IMR-90 (cell line): ENCODE measurements at regions not wholly inside any gene's neighbourhood (a gene's known extent, or its start where the extent isn't known, plus 50 kb on each side); places are given as distances from the start of the nearest gene placed in this dataset.

Experiments used
- ATAC-seq: fragments of 200-7000 bp; cut with Tn5 transposase; 2 replicates; pipeline ENCODE4 v1.9.1; 2020; ENCODE audit warnings: low read depth, mild to moderate bottlenecking, moderate library complexity
- BruUV-seq: library from RNA; stranded (reverse); fragments of 400-500 nt; replicated peaks from 2 replicates; lab custom pipeline; 2021; lab: Mats Ljungman, UMichigan
- CTCF ChIA-PET: fragments of 300-600 bp; formaldehyde crosslinking; extraction: SDS; loops from one replicate; lab custom pipeline; 2021; ENCODE audit warnings: antibody characterized with exemption; lab: Yijun Ruan, JAX
- POLR2A ChIA-PET: fragments of 300-600 bp; sonication (Branson Sonifier 250); formaldehyde crosslinking; loops from one replicate; lab custom pipeline; 2022; ENCODE audit warnings: antibody characterized with exemption; ENCODE audit not compliant: unreplicated experiment; lab: Charles Lee
- DNase-seq: peaks from one replicate; pipeline ENCODE4 v3.0.0; 2013
- H2AFZ ChIP-seq: replicated peaks from 2 replicates; pipeline ENCODE3; 2013; ENCODE audit warnings: low read length, mild to moderate bottlenecking; ENCODE audit not compliant: poor library complexity
- H2AK5ac ChIP-seq: 2 replicates; pipeline ENCODE4 v1.6.1; 2013; ENCODE audit warnings: low read depth, low read length, inconsistent platforms
- H2AK9ac ChIP-seq: replicated peaks from 2 replicates; pipeline ENCODE3; 2013; ENCODE audit warnings: mild to moderate bottlenecking, low read depth, low read length, moderate library complexity; ENCODE audit not compliant: poor library complexity
- H2BK120ac ChIP-seq: 2 replicates; pipeline ENCODE4 v1.6.1; 2013; ENCODE audit warnings: low read depth, low read length, inconsistent platforms
- H2BK15ac ChIP-seq: 3 replicates; pipeline ENCODE4 v1.6.1; 2013; ENCODE audit warnings: low read depth, low read length, inconsistent platforms
- H2BK20ac ChIP-seq: 2 replicates; pipeline ENCODE4 v1.6.1; 2013; ENCODE audit warnings: low read depth, mild to moderate bottlenecking, inconsistent platforms, low read length, moderate library complexity
- H2BK5ac ChIP-seq: 2 replicates; pipeline ENCODE4 v1.6.1; 2013; ENCODE audit warnings: mild to moderate bottlenecking, low read depth, low read length, inconsistent platforms; ENCODE audit not compliant: poor library complexity, severe bottlenecking
- H3K14ac ChIP-seq: replicated peaks from 2 replicates; pipeline ENCODE4 v1.6.1; 2013; ENCODE audit warnings: low read depth, low read length, inconsistent platforms
- H3K18ac ChIP-seq: 2 replicates; pipeline ENCODE4 v1.6.1; 2013; ENCODE audit warnings: low read depth, low read length, control low read depth
- H3K23ac ChIP-seq: 2 replicates; pipeline ENCODE4 v1.6.1; 2013; ENCODE audit warnings: low read depth, low read length, inconsistent platforms
- H3K27ac ChIP-seq: 2 replicates; pipeline ENCODE4 v1.5.1; 2013; ENCODE audit warnings: mild to moderate bottlenecking, control low read depth, low read length; ENCODE audit not compliant: insufficient read depth
- H3K27me3 ChIP-seq: 2 replicates; pipeline ENCODE4 v1.6.1; 2013; ENCODE audit warnings: low read length; ENCODE audit not compliant: control insufficient read depth, insufficient read depth
- H3K36me3 ChIP-seq: 2 replicates; pipeline ENCODE4 v1.6.1; 2013; ENCODE audit warnings: low read length, mixed read lengths; ENCODE audit not compliant: control insufficient read depth, insufficient read depth
- H3K4ac ChIP-seq: 2 replicates; pipeline ENCODE4 v1.6.1; 2013; ENCODE audit warnings: low read depth, low read length, inconsistent platforms
- H3K4me1 ChIP-seq: 2 replicates; pipeline ENCODE4 v1.6.1; 2013; ENCODE audit warnings: low read length, mixed read lengths; ENCODE audit not compliant: control insufficient read depth, insufficient read depth
- H3K4me2 ChIP-seq: 2 replicates; pipeline ENCODE4 v1.6.1; 2013; ENCODE audit warnings: low read depth, mild to moderate bottlenecking, control low read depth, low read length, moderate library complexity
- H3K4me3 ChIP-seq: 2 replicates; pipeline ENCODE4 v1.5.1; 2013; ENCODE audit warnings: low read depth, mild to moderate bottlenecking, control low read depth, low read length, moderate library complexity; ENCODE audit not compliant: insufficient read depth
- H3K56ac ChIP-seq: 2 replicates; pipeline ENCODE4 v1.6.1; 2013; ENCODE audit warnings: low read length, inconsistent platforms; ENCODE audit not compliant: insufficient read depth; ENCODE audit errors: extremely low read depth
- H3K79me1 ChIP-seq, 2 experiments: 2 replicates each; pipeline ENCODE4 v1.6.1; 2013; ENCODE audit warnings: low read length in 2 of 2, inconsistent platforms in 1 of 2, low read depth in 1 of 2
- H3K9ac ChIP-seq: 2 replicates; pipeline ENCODE4 v1.6.1; 2013; ENCODE audit warnings: low read depth, low read length, control low read depth
- H3K9me1 ChIP-seq: 2 replicates; pipeline ENCODE4 v1.6.1; 2013; ENCODE audit warnings: low read length, inconsistent platforms; ENCODE audit not compliant: insufficient read depth
- H3K9me3 ChIP-seq: 2 replicates; pipeline ENCODE4 v1.6.1; 2013; ENCODE audit warnings: low read length; ENCODE audit not compliant: control insufficient read depth, insufficient read depth
- H4K20me1 ChIP-seq: 2 replicates; pipeline ENCODE4 v1.6.1; 2013; ENCODE audit warnings: low read length, inconsistent platforms; ENCODE audit not compliant: insufficient read depth
- H4K5ac ChIP-seq: 2 replicates; pipeline ENCODE4 v1.6.1; 2013; ENCODE audit warnings: mild to moderate bottlenecking, low read depth, low read length, control low read depth
- H4K8ac ChIP-seq, 2 experiments: 2 replicates each; pipeline ENCODE4 v1.6.1; 2013; ENCODE audit warnings: low read depth in 2 of 2, low read length in 2 of 2, control low read depth in 1 of 2, inconsistent platforms in 1 of 2
- H4K91ac ChIP-seq: 2 replicates; pipeline ENCODE4 v1.6.1; 2013; ENCODE audit warnings: low read depth, low read length, inconsistent platforms; ENCODE audit not compliant: insufficient read depth
- BHLHE40 ChIP-seq: fragments of 150-350 bp; IDR thresholded peaks from 2 replicates; pipeline ENCODE4 v1.6.1; 2016; ENCODE audit warnings: mild to moderate bottlenecking, low read depth, low read length
- CEBPB ChIP-seq: IDR thresholded peaks from 2 replicates; pipeline ENCODE4 v1.6.1; 2012; ENCODE audit warnings: low read depth, low read length, improper control_type of control experiment
- MAFK ChIP-seq: IDR thresholded peaks from 2 replicates; pipeline ENCODE4 v1.6.1; 2012; ENCODE audit warnings: low read depth, low read length, improper control_type of control experiment
- MXI1 ChIP-seq: IDR thresholded peaks from 2 replicates; pipeline ENCODE4 v1.6.1; 2012; ENCODE audit warnings: low read depth, mild to moderate bottlenecking, low read length, moderate library complexity, borderline replicate concordance
- RAD21 ChIP-seq: IDR thresholded peaks from 2 replicates; pipeline ENCODE4 v1.6.1; 2012; ENCODE audit warnings: low read length, improper control_type of control experiment
- RCOR1 ChIP-seq: IDR thresholded peaks from 2 replicates; pipeline ENCODE4 v1.6.1; 2012; ENCODE audit warnings: mild to moderate bottlenecking, low read length, improper control_type of control experiment; ENCODE audit not compliant: insufficient replicate concordance
- RFX5 ChIP-seq: IDR thresholded peaks from 2 replicates; pipeline ENCODE4 v1.8.0; 2012; ENCODE audit warnings: low read depth, mild to moderate bottlenecking, low read length, moderate library complexity
- WGBS, 2 experiments: methylation state at CpG; one replicate each; pipeline versions ENCODE4 v1.1.5 to v1.1.7; 2013; ENCODE audit warnings: missing lambda C conversion rate in 2 of 2; ENCODE audit not compliant: insufficient read length in 1 of 2; ENCODE audit errors: extremely low coverage in 2 of 2; 5-methylcytosine and 5-hydroxymethylcytosine counted together
- dilution Hi-C: fragments of 300-500 bp; cut with HindIII; formaldehyde crosslinking; loops from one replicate; pipeline ENCODE4 v1.14.3; 2018; ENCODE audit warnings: low sequenced_read_pairs; ENCODE audit not compliant: unreplicated experiment
- in situ Hi-C: fragments of 300-500 bp; cut with MboI; formaldehyde crosslinking; loops from 3 replicates; pipeline ENCODE4 v1.14.3; 2019; ENCODE audit warnings: low sequenced_read_pairs, inconsistent platforms, mixed read lengths
- intact Hi-C: fragments of 100-400 bp; cut with micrococcal nuclease; formaldehyde crosslinking; loops from 2 replicates; pipeline ENCODE4 v1.10.0; 2022

GRCh38 chr5:57900381-57900944, 417.9 kb upstream of the ACTBL2 start:
- H2AK5ac ChIP-seq: no peak overlapping the region
- H3K9me3 ChIP-seq: no peaks in the 10 kb centered on the region
- H3K4me3 ChIP-seq: no peak overlapping the region
- no peak overlapping the region for H3K14ac ChIP-seq
- dilution Hi-C loops: no loop called here
- no peaks in the 10 kb centered on the region for H3K27me3 ChIP-seq
- ATAC-seq (no peak), DNase-seq (no peak)
- no peak overlapping the region for H3K9ac ChIP-seq
- H2BK15ac ChIP-seq: no peak overlapping the region
- H3K23ac ChIP-seq: no peak overlapping the region
- H2BK5ac ChIP-seq: no peak overlapping the region
- H2BK20ac ChIP-seq: no peak overlapping the region
- H4K8ac ChIP-seq: no peak overlapping the region
- H2AFZ ChIP-seq: no peak overlapping the region
- in situ Hi-C loops: no loop called here
- H3K79me1 ChIP-seq: no peaks in the 10 kb centered on the region
- no peak overlapping the region for H3K4ac ChIP-seq
- no peak overlapping the region for H3K56ac ChIP-seq
- no peaks in the 10 kb centered on the region for H4K20me1 ChIP-seq
- H3K9me1 ChIP-seq: peaks cover 2% of the 10 kb centered on the region
- H3K27ac ChIP-seq: no peak overlapping the region
- no peaks in the 10 kb centered on the region for H3K36me3 ChIP-seq
- ChIA-PET CTCF (interaction anchor here (1.2 kb wide), 1 partner anchor 11 kb away, joined by 3 read pairs; no protein-coding TSS in a partner anchor), POLR2A (no interaction called here)
- H3K18ac ChIP-seq: no peak overlapping the region
- no peak overlapping the region for H3K4me2 ChIP-seq
- no peak overlapping the region for H4K5ac ChIP-seq
- 96% methylated on average over 4 of the region's 4 CpGs; no CpG with 5 or more reads in 1 of the 2 experiments for WGBS, 2 experiments
- no TSS peak for BruUV-seq
- peaks cover 2% of the 10 kb centered on the region for H3K4me1 ChIP-seq
- intact Hi-C loops: no loop called here
- no peak overlapping the region for H2AK9ac ChIP-seq
- H2BK120ac ChIP-seq: no peak overlapping the region
- TF ChIP-seq RCOR1 (no peak), MXI1 (no peak), CEBPB (no peak), MAFK (no peak), BHLHE40 (no peak), RAD21 (no peak), RFX5 (no peak)
- H4K91ac ChIP-seq: no peak overlapping the region
